Breast epithelium (tissue), 4 donors: ENCODE measurements at regions not wholly inside any gene's neighbourhood (a gene's known extent, or its start where the extent isn't known, plus 50 kb on each side); places are given as distances from the start of the nearest gene placed in this dataset.

Experiments
- DNase-seq, 2 donors: peaks; one replicate each; pipeline ENCODE4 v3.0.0-alpha.2; 2019; ENCODE audit warnings: low spot score in 2 of 2
- H3K27ac ChIP-seq, 2 donors: fragments of 200-600 bp; sonication (generic) in 1 of 2; one replicate each; pipeline ENCODE4 v1.5.1; 2016 to 2019; ENCODE audit warnings: mild to moderate bottlenecking in 1 of 2
- H3K27me3 ChIP-seq, 2 donors: fragments of 200-600 bp; sonication (generic) in 1 of 2; one replicate each; pipeline versions ENCODE4 v1.5.1 to v1.6.0; 2017 to 2019; ENCODE audit warnings: control low read depth in 1 of 2, mild to moderate bottlenecking in 1 of 2
- H3K36me3 ChIP-seq: fragments of 200-600 bp; one replicate; pipeline ENCODE4 v1.5.1; 2019
- H3K4me1 ChIP-seq, 2 donors: fragments of 200-600 bp; sonication (generic); one replicate each; pipeline ENCODE4 v1.5.1; 2016 to 2019; ENCODE audit warnings: control low read depth in 1 of 2
- H3K4me3 ChIP-seq, 3 donors: fragments of 200-600 bp; sonication (generic); 1 replicate in 2 of 3; 2 replicates in 1 of 3; pipeline ENCODE4 v1.5.1; 2016 to 2019; ENCODE audit warnings: mild to moderate bottlenecking in 3 of 3, moderate library complexity in 2 of 3
- H3K9me3 ChIP-seq, 2 donors: fragments of 200-600 bp; sonication (generic) in 1 of 2; one replicate each; pipeline ENCODE4 v1.5.1; 2016 to 2019; ENCODE audit warnings: control low read depth in 1 of 2
- POLR2A ChIP-seq: fragments of 450-650 bp; IDR thresholded peaks from one replicate; pipeline ENCODE4 v1.6.1; 2016; ENCODE audit warnings: antibody characterized with exemption, mild to moderate bottlenecking, moderate library complexity
- POLR2AphosphoS5 ChIP-seq, 3 donors: sonication (generic); formaldehyde crosslinking; IDR thresholded peaks; one replicate each; pipeline ENCODE4 v1.6.1; 2017; ENCODE audit warnings: antibody characterized with exemption in 3 of 3
- intact Hi-C: fragments of 100-400 bp; cut with DNase I; formaldehyde crosslinking; loops from one replicate; pipeline ENCODE4 v1.15.1; 2023; ENCODE audit warnings: low total_unique reads
- TF ChIP-seq, protein P1 (sequence below), 3 donors: fragments of 450-650 bp; IDR thresholded peaks; one replicate each; pipeline ENCODE4 v1.5.1; 2016 to 2017; ENCODE audit warnings: antibody characterized with exemption in 3 of 3, mild to moderate bottlenecking in 3 of 3, moderate library complexity in 3 of 3

DNA sequence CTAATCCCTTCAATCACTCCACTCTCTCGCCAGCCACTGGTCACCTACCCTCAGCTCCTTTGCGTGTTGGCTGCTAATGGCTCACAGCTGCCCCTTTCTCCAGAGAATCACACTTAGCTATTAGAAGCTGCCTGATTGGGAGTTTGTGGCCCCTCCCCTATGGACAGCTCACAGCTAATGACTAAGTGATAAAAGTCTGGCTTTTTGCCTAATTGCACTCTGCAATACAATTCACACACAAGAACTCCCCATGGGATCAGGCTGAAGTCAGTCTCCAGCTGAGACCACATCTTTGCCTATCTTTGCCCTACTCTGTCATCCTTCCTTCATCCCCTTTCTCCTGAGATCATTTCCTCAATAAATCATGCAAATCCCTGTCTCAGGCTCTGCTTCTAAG, 701.9 kb upstream of the RAB6C start:
- Histone ChIP-seq H3K4me1 (no peaks in the 10 kb centered on the region), H3K27ac (no peak overlapping the region), H3K4me3 (no peak overlapping the region), H3K36me3 (no peaks in the 10 kb centered on the region), H3K27me3 (no peaks in the 10 kb centered on the region), H3K9me3 (peaks cover 0 to 10% of the 10 kb centered on the region in 2 donors)
- intact Hi-C loops = no loop called here
- TF ChIP-seq, protein P1, sequence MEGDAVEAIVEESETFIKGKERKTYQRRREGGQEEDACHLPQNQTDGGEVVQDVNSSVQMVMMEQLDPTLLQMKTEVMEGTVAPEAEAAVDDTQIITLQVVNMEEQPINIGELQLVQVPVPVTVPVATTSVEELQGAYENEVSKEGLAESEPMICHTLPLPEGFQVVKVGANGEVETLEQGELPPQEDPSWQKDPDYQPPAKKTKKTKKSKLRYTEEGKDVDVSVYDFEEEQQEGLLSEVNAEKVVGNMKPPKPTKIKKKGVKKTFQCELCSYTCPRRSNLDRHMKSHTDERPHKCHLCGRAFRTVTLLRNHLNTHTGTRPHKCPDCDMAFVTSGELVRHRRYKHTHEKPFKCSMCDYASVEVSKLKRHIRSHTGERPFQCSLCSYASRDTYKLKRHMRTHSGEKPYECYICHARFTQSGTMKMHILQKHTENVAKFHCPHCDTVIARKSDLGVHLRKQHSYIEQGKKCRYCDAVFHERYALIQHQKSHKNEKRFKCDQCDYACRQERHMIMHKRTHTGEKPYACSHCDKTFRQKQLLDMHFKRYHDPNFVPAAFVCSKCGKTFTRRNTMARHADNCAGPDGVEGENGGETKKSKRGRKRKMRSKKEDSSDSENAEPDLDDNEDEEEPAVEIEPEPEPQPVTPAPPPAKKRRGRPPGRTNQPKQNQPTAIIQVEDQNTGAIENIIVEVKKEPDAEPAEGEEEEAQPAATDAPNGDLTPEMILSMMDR (IDR thresholded peaks at IDR 0.05) = no peak
- no peak for TF ChIP-seq POLR2A
- no peak for TF ChIP-seq POLR2AphosphoS5 (IDR thresholded peaks at IDR 0.05)
- no peak for DNase-seq

DNA sequence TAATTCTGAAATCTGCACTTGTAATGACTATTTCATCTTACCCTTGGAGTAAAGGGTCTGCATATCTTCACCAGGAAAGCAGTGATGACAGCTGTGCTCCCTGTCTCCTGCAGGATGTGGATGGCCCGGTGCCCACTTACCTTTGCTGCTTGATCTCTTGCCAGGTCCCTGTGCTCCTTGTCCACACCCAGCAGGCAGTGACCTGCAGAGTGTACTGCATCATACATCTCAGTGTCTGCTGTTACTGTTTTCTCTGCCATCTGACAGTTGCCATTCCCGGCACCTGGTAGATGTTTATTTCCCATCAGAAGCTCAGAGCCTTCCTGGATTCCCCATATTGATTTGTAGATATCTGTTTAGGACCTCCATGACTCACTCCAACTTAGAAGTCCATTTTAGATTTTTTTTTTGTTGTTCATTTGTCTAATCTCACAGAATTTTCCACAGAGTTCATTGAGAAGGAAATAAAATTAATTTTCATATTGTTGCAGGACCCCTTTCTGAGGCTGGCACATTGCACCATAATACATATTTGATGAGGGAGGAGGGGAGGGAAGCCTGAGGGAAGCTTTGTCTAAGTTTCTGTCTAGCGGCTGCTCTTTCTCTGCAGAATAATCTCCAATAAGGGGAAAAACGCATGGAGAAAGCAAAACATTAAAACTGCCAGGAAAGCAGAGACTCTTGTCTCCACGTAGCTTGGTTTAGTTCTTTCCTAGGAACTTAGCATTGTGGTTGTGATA, 697.5 kb upstream of the RAB6C start:
- DNase-seq = no peak

DNA sequence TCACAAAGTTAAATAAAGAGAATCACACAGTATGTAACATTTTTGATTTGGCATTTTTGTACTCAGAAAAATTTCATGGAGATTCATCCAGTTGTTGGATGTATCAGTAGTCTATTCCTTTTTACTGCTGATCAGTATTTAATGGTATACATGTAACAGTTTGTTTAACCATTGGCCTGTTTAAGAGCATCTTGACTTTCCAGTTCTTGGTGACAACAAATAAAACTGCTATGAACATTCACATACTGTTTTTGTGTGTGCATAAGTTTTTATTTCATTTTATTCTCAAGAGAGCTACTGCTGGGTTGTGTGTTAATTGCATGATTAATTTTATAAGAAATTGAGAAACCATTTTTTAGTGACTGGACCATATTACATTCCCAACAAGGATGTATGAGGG, 694.5 kb upstream of the RAB6C start:
- Histone ChIP-seq H3K36me3 (no peaks in the 10 kb centered on the region), H3K9me3 (peaks cover 0 to 3% of the 10 kb centered on the region in 2 donors), H3K27me3 (no peaks in the 10 kb centered on the region), H3K4me3 (no peak overlapping the region), H3K27ac (no peak overlapping the region), H3K4me1 (no peaks in the 10 kb centered on the region)
- no peak for DNase-seq
- intact Hi-C loops = no loop called here
- TF ChIP-seq POLR2AphosphoS5 (IDR thresholded peaks at IDR 0.05) = no peak
- TF ChIP-seq, protein P1 (IDR thresholded peaks at IDR 0.05) = no peak
- no peak for TF ChIP-seq POLR2A

More for the DNA sequence above, 697.5 kb upstream of the RAB6C start:
- peaks cover 0 to 10% of the 10 kb centered on the region in 2 donors for H3K9me3 ChIP-seq
- intact Hi-C loops = no loop called here
- no peaks in the 10 kb centered on the region for H3K36me3 ChIP-seq
- no peak overlapping the region for H3K4me3 ChIP-seq
- no peaks in the 10 kb centered on the region for H3K4me1 ChIP-seq
- H3K27ac ChIP-seq = no peak overlapping the region
- H3K27me3 ChIP-seq = no peaks in the 10 kb centered on the region
- TF ChIP-seq, protein P1 (IDR thresholded peaks at IDR 0.05) = no peak
- TF ChIP-seq POLR2A (no peak), POLR2AphosphoS5 (IDR thresholded peaks at IDR 0.05) (no peak)

DNA sequence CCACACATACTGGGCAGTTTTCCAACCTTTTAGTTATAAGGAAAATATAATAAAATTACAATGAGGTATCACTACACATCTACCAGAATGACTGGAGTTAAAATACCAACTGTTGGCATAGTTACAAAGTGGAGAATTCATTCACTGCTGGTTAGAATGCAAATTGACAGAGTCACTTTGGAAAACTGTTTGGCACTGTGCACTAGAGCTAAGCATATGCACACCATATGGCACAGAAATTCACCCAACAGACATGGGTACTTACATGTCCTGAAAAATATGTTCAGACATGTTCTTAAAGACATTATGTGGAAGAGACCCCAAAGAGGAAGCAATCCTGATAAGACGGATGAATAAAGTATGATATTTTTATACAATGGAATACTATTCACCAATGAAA, 686.1 kb upstream of the RAB6C start:
- no peaks in the 10 kb centered on the region for H3K9me3 ChIP-seq
- TF ChIP-seq, protein P1 (IDR thresholded peaks at IDR 0.05) = no peak
- no peak for TF ChIP-seq POLR2A
- TF ChIP-seq POLR2AphosphoS5 (IDR thresholded peaks at IDR 0.05) = no peak
- intact Hi-C loops = no loop called here

DNA sequence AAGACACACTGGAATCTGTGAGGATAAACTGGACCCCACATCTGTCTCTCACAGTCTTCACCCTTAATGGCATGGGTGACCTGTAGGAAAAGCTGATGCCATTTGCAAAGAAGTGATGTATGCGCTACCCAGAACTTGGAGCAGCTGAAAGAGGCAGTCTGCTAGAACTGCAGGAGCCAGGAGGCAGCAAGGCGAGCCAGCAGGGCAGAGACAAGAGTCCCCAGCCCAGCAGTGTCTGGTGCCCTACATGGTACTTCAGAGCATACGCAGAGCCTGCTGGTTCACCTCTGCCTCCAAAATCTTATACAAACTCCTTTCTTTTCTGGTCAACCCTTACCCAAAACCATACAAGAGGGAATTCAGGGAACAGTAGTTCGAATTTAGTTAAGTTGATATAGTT, 683.1 kb upstream of the RAB6C start:
- no peak overlapping the region for H3K27ac ChIP-seq
- H3K27me3 ChIP-seq = no peaks in the 10 kb centered on the region
- H3K4me3 ChIP-seq = no peak overlapping the region
- H3K36me3 ChIP-seq = no peaks in the 10 kb centered on the region
- TF ChIP-seq POLR2AphosphoS5 (IDR thresholded peaks at IDR 0.05) (no peak), POLR2A (no peak)
- TF ChIP-seq, protein P1 (IDR thresholded peaks at IDR 0.05) = no peak
- H3K9me3 ChIP-seq = no peaks in the 10 kb centered on the region
- intact Hi-C loops = no loop called here
- H3K4me1 ChIP-seq = no peaks in the 10 kb centered on the region
- DNase-seq = no peak

More for the DNA sequence above, 686.1 kb upstream of the RAB6C start:
- H3K27me3 ChIP-seq = no peaks in the 10 kb centered on the region
- no peak for DNase-seq
- H3K4me1 ChIP-seq = no peaks in the 10 kb centered on the region
- no peaks in the 10 kb centered on the region for H3K36me3 ChIP-seq
- no peak overlapping the region for H3K4me3 ChIP-seq
- H3K27ac ChIP-seq = no peak overlapping the region
